ENCODE measurements at regions not wholly inside any gene's neighbourhood (a gene's known extent, or its start where the extent isn't known, plus 50 kb on each side); places are given as distances from the start of the nearest gene placed in this dataset.
"Not testable (repeated sequence)": the region's sequence is repeated elsewhere in the genome, so short reads cannot be mapped to it uniquely, and the experiment has no call there.

GRCh38 chr11:79503028-79503427, 62.2 kb upstream of the TENM4 start:
- DNase-seq: no peak

GRCh38 chr11:79501707-79502106, 60.9 kb upstream of the TENM4 start:
- DNase-seq: no peak

- DNase-seq: not testable (repeated sequence)
These were observed 59.1 kb upstream of the TENM4 start for GRCh38 chr11:79499929-79500328.

- no peak for DNase-seq
These were observed 57.8 kb upstream of the TENM4 start for GRCh38 chr11:79498667-79499066.

- peak in 1 of 2 donors; percentile 44 for DNase-seq
These were observed 52.8 kb upstream of the TENM4 start for GRCh38 chr11:79493555-79494171.

GRCh38 chr11:79492008-79492407, 51.2 kb upstream of the TENM4 start:
- no peak for DNase-seq

Measured in CD4-positive, alpha-beta T cell treated with Interleukin-4 for 1 hour (primary cell).